GM21447 (cell line): ENCODE measurements at regions not wholly inside any gene's neighbourhood (a gene's known extent, or its start where the extent isn't known, plus 50 kb on each side); places are given as distances from the start of the nearest gene placed in this dataset.

Experiments used
- ATAC-seq: cut with Tn5 transposase; IDR thresholded peaks from one replicate; pipeline ENCODE4 v1.9.1; 2021; ENCODE audit not compliant: unreplicated experiment

- ATAC-seq: no peak
These were observed 220.7 kb downstream of the HLX start for GRCh38 chr1:221099747-221100595.

- no peak for ATAC-seq
These were observed 221.4 kb downstream of the HLX start for GRCh38 chr1:221100611-221101010.

GRCh38 chr1:221101807-221102605 lies 222.8 kb downstream of the HLX start:
- ATAC-seq: no peak

GRCh38 chr1:221104596-221104995 lies 225.4 kb downstream of the HLX start:
- ATAC-seq: no peak

GRCh38 chr1:221105578-221105977 lies 226.3 kb downstream of the HLX start:
- ATAC-seq: no peak

- no peak for ATAC-seq
These were observed 227.4 kb downstream of the HLX start for GRCh38 chr1:221106616-221107015.

- no peak for ATAC-seq
These were observed 230.7 kb downstream of the HLX start for GRCh38 chr1:221109930-221110329.

GRCh38 chr1:221117133-221117532 lies 237.9 kb downstream of the HLX start:
- ATAC-seq: no peak

GRCh38 chr1:221117548-221117951 lies 238.3 kb downstream of the HLX start:
- no peak for ATAC-seq

- ATAC-seq: no peak
These were observed 239.1 kb downstream of the HLX start for GRCh38 chr1:221118176-221118937.

- ATAC-seq: no peak
These were observed 239.7 kb downstream of the HLX start for GRCh38 chr1:221118938-221119320.

GRCh38 chr1:221122501-221122900 lies 243.3 kb downstream of the HLX start:
- no peak for ATAC-seq

- no peak for ATAC-seq
These were observed 246.7 kb downstream of the HLX start for GRCh38 chr1:221125976-221126375.

GRCh38 chr1:221137666-221138065 lies 258.4 kb downstream of the HLX start:
- ATAC-seq: no peak

- no peak for ATAC-seq
These were observed 259.3 kb downstream of the HLX start for GRCh38 chr1:221138516-221138915.

- no peak for ATAC-seq
These were observed 260.7 kb downstream of the HLX start for GRCh38 chr1:221139991-221140390.

- ATAC-seq: no peak
These were observed 261.9 kb downstream of the HLX start for GRCh38 chr1:221141096-221141495.

- ATAC-seq: no peak
These were observed 262.5 kb downstream of the HLX start for GRCh38 chr1:221141606-221142285.

GRCh38 chr1:221148660-221149059 lies 269.4 kb downstream of the HLX start:
- no peak for ATAC-seq

GRCh38 chr1:221149111-221149510 lies 269.9 kb downstream of the HLX start:
- ATAC-seq: no peak

- no peak for ATAC-seq
These were observed 270.4 kb downstream of the HLX start for GRCh38 chr1:221149555-221150075.
